H1 (cell line): ENCODE measurements at regions not wholly inside any gene's neighbourhood (a gene's known extent, or its start where the extent isn't known, plus 50 kb on each side); places are given as distances from the start of the nearest gene placed in this dataset.

Source experiments
- CTCF ChIA-PET: fragments of 300-600 bp; sonication (Branson Sonifier 250); formaldehyde crosslinking; loops from one replicate; lab custom pipeline; 2021; ENCODE audit not compliant: partially characterized antibody; lab: Charles Lee
- POLR2A ChIA-PET: fragments of 300-600 bp; sonication (Branson Sonifier 250); formaldehyde crosslinking; loops from one replicate; lab custom pipeline; 2021; ENCODE audit warnings: inconsistent platforms; ENCODE audit not compliant: partially characterized antibody; lab: Charles Lee
- DNase-seq, 2 experiments: peaks; one replicate each; pipeline versions ENCODE4 v3.0.0 to v3.0.0-alpha.2; 2010 to 2022; ENCODE audit warnings: low spot score in 2 of 2, low read depth in 1 of 2, mixed read lengths in 1 of 2
- FAIRE-seq: peaks from 2 replicates; lab custom pipeline; 2011; peaks lifted over from hg19 to GRCh38; lab: Jason Lieb, UNC
- H2AFZ ChIP-seq: 2 replicates; pipeline ENCODE4 v1.8.1; 2012; ENCODE audit warnings: low read length, inconsistent platforms
- H2AK5ac ChIP-seq: 2 replicates; pipeline ENCODE4 v1.6.1; 2013; ENCODE audit warnings: low read depth, low read length
- H2BK120ac ChIP-seq: replicated peaks from 2 replicates; pipeline ENCODE3; 2013; ENCODE audit warnings: low read depth, low read length, inconsistent platforms
- H2BK12ac ChIP-seq: 2 replicates; pipeline ENCODE4 v1.6.1; 2013; ENCODE audit warnings: low read depth, low read length
- H2BK15ac ChIP-seq: 2 replicates; pipeline ENCODE4 v1.6.1; 2013; ENCODE audit warnings: low read length
- H2BK20ac ChIP-seq: 2 replicates; pipeline ENCODE4 v1.6.1; 2013; ENCODE audit warnings: low read length
- H2BK5ac ChIP-seq: 2 replicates; pipeline ENCODE4 v1.6.1; 2013; ENCODE audit warnings: low read depth, low read length
- H3K14ac ChIP-seq: 2 replicates; pipeline ENCODE4 v1.6.1; 2013; ENCODE audit warnings: inconsistent platforms; ENCODE audit not compliant: insufficient read length
- H3K18ac ChIP-seq: 2 replicates; pipeline ENCODE4 v1.6.1; 2013; ENCODE audit warnings: low read length; ENCODE audit errors: extremely low read depth
- H3K23ac ChIP-seq: 2 replicates; pipeline ENCODE4 v1.6.1; 2013; ENCODE audit warnings: inconsistent platforms; ENCODE audit not compliant: insufficient read length
- H3K23me2 ChIP-seq: 2 replicates; pipeline ENCODE4 v1.6.1; 2013; ENCODE audit warnings: low read depth, low read length
- H3K27ac ChIP-seq: 2 replicates; pipeline ENCODE4 v1.6.1; 2011; ENCODE audit warnings: low read depth, low read length, inconsistent platforms
- H3K27me3 ChIP-seq, 4 experiments: replicated peaks in 1 of 4; 1 replicate in 1 of 4; 2 replicates in 3 of 4; pipeline versions ENCODE4 v1.6.1 to v1.8.1; 2011 to 2013; ENCODE audit warnings: low read length in 3 of 4, mild to moderate bottlenecking in 3 of 4, inconsistent platforms in 2 of 4, mixed read lengths in 2 of 4, moderate library complexity in 1 of 4; ENCODE audit not compliant: control insufficient read depth in 3 of 4, insufficient read depth in 3 of 4; ENCODE audit errors: extremely low read depth in 1 of 4
- H3K36me3 ChIP-seq, 4 experiments: 2 replicates each; pipeline versions ENCODE4 v1.6.1 to v1.8.1; 2011 to 2013; ENCODE audit warnings: mild to moderate bottlenecking in 4 of 4, low read length in 3 of 4, moderate library complexity in 2 of 4, control low read depth in 1 of 4, inconsistent platforms in 1 of 4; ENCODE audit not compliant: insufficient read depth in 4 of 4, control insufficient read depth in 2 of 4
- H3K4ac ChIP-seq: replicated peaks from 2 replicates; pipeline ENCODE3; 2013; ENCODE audit warnings: low read length, low read depth, mixed read lengths, inconsistent platforms; ENCODE audit not compliant: insufficient read length
- H3K4me1 ChIP-seq, 4 experiments: replicated peaks in 1 of 4; 1 replicate in 1 of 4; 2 replicates in 3 of 4; pipeline versions ENCODE4 v1.6.1 to v1.8.1; 2011 to 2013; ENCODE audit warnings: low read length in 3 of 4, inconsistent platforms in 2 of 4, mixed read lengths in 1 of 4; ENCODE audit not compliant: insufficient read depth in 4 of 4, control insufficient read depth in 3 of 4
- H3K4me2 ChIP-seq, 2 experiments: 2 replicates each; pipeline versions ENCODE4 v1.6.1 to v1.8.1; 2011 to 2013; ENCODE audit warnings: low read depth in 2 of 2, low read length in 2 of 2, control low read depth in 1 of 2, inconsistent platforms in 1 of 2, mild to moderate bottlenecking in 1 of 2; ENCODE audit not compliant: insufficient read depth in 1 of 2
- H3K4me3 ChIP-seq, 4 experiments: fragments of 200-600, 300-600 bp in 1 of 4; sonication (generic), shearing (Covaris generic), sonication (Bioruptor Twin) in 1 of 4; 2 replicates each; pipeline versions ENCODE4 v1.5.1 to v1.8.1; 2011 to 2016; ENCODE audit warnings: low read length in 4 of 4, low read depth in 3 of 4, control low read depth in 2 of 4, inconsistent platforms in 2 of 4, mild to moderate bottlenecking in 2 of 4, mixed read lengths in 1 of 4, moderate library complexity in 1 of 4; ENCODE audit not compliant: insufficient read depth in 2 of 4; ENCODE audit errors: extremely low read depth in 1 of 4
- H3K56ac ChIP-seq: replicated peaks from 2 replicates; pipeline ENCODE3; 2013; ENCODE audit warnings: low read depth, mild to moderate bottlenecking, mixed read lengths, low read length, inconsistent platforms; ENCODE audit not compliant: insufficient read length
- H3K79me1 ChIP-seq: 2 replicates; pipeline ENCODE4 v1.6.1; 2013; ENCODE audit warnings: low read depth, low read length, control low read depth
- H3K79me2 ChIP-seq, 2 experiments: 2 replicates each; pipeline versions ENCODE4 v1.6.1 to v1.8.1; 2012 to 2013; ENCODE audit warnings: low read length in 2 of 2, mild to moderate bottlenecking in 2 of 2, inconsistent platforms in 1 of 2; ENCODE audit not compliant: insufficient read depth in 2 of 2, control insufficient read depth in 1 of 2
- H3K9ac ChIP-seq, 4 experiments: replicated peaks in 1 of 4; 1 replicate in 1 of 4; 2 replicates in 3 of 4; pipeline versions ENCODE4 v1.6.1 to v1.8.1; 2011 to 2013; ENCODE audit warnings: low read depth in 3 of 4, low read length in 3 of 4, control low read depth in 2 of 4, mild to moderate bottlenecking in 2 of 4, moderate library complexity in 2 of 4, inconsistent platforms in 1 of 4; ENCODE audit errors: extremely low read depth in 1 of 4
- H3K9me3 ChIP-seq, 2 experiments: 2 replicates each; pipeline versions ENCODE4 v1.6.1 to v1.8.1; 2012 to 2013; ENCODE audit warnings: mild to moderate bottlenecking in 2 of 2, moderate library complexity in 2 of 2, control low read depth in 1 of 2, inconsistent platforms in 1 of 2, low read depth in 1 of 2, low read length in 1 of 2, mixed read lengths in 1 of 2; ENCODE audit not compliant: insufficient read depth in 2 of 2
- H4K20me1 ChIP-seq, 2 experiments: replicated peaks in 1 of 2; 2 replicates each; pipeline versions ENCODE3 to v1.8.1; 2011 to 2013; ENCODE audit warnings: inconsistent platforms in 2 of 2, low read length in 2 of 2, mild to moderate bottlenecking in 1 of 2; ENCODE audit not compliant: insufficient read depth in 2 of 2, control insufficient read depth in 1 of 2
- H4K5ac ChIP-seq: 2 replicates; pipeline ENCODE4 v1.6.1; 2013; ENCODE audit warnings: low read length, low read depth, mixed read lengths, inconsistent platforms; ENCODE audit not compliant: insufficient read length
- H4K8ac ChIP-seq: 2 replicates; pipeline ENCODE4 v1.8.0; 2013; ENCODE audit warnings: mild to moderate bottlenecking, moderate library complexity, low read length, inconsistent platforms; ENCODE audit not compliant: insufficient read depth; ENCODE audit errors: extremely low read depth
- H4K91ac ChIP-seq: replicated peaks from 2 replicates; pipeline ENCODE3; 2013; ENCODE audit warnings: low read length, mixed read lengths, inconsistent platforms; ENCODE audit not compliant: insufficient read length
- TAF1 ChIP-seq: IDR thresholded peaks from 2 replicates; pipeline ENCODE4 v1.6.1; 2011; ENCODE audit warnings: mild to moderate bottlenecking, low read depth, low read length
- WGBS, 2 experiments: shearing (Covaris generic) in 1 of 2; methylation state at CpG; one replicate each; pipeline versions ENCODE4 v1.1.6 to v1.1.7; 2013 to 2015; ENCODE audit warnings: low lambda C conversion rate in 2 of 2, mixed read lengths in 2 of 2, inconsistent platforms in 1 of 2, low coverage in 1 of 2, missing lambda C conversion rate in 1 of 2; ENCODE audit not compliant: insufficient replicate concordance in 2 of 2, insufficient coverage in 1 of 2, insufficient read length in 1 of 2; ENCODE audit errors: extremely low coverage in 1 of 2, missing lambda C conversion rate in 1 of 2; 5-methylcytosine and 5-hydroxymethylcytosine counted together

DNA sequence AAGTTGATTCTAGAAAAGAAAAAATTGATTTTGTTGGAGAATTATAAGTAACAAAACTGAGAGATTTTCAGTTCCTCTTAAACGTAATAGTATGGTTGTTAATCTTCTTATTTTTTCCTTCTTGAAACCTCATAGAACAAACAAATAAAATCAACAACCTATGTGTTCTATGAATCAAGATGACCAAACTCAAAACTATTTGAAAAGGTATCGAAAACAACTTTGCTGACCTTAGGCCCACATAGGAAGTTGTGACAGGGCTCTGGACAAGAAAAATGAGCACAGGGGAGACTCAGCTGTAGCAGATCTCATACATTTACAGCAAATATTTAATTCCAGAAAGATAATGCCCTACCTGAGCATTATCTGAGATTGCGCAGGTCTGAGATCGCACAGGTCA, 169.4 kb upstream of the CCNH start:
- 100% methylated on average over 4 of the region's 4 CpGs; no CpG with 5 or more reads in 1 of the 2 experiments for WGBS, 2 experiments
- no peak overlapping the region for H3K23ac ChIP-seq
- POLR2A ChIA-PET = no interaction called here
- H4K5ac ChIP-seq = no peak overlapping the region
- H3K36me3 ChIP-seq = no peaks in the 10 kb centered on the region
- no peak overlapping the region for H3K4ac ChIP-seq
- FAIRE-seq (no peak), DNase-seq (no peak)
- no peaks in the 10 kb centered on the region for H3K27me3 ChIP-seq
- H4K8ac ChIP-seq = no peak overlapping the region
- H2AFZ ChIP-seq = no peak overlapping the region
- no peak overlapping the region for H3K14ac ChIP-seq
- H2BK20ac ChIP-seq = no peak overlapping the region
- H2AK5ac ChIP-seq = no peak overlapping the region
- no peaks in the 10 kb centered on the region for H3K79me2 ChIP-seq
- TF ChIP-seq TAF1 = no peak
- no peak overlapping the region for H3K4me2 ChIP-seq
- no peak overlapping the region for H3K9ac ChIP-seq
- no peak overlapping the region for H2BK15ac ChIP-seq
- no peak overlapping the region for H3K18ac ChIP-seq
- no peak overlapping the region for H2BK120ac ChIP-seq
- H2BK12ac ChIP-seq = no peak overlapping the region
- H2BK5ac ChIP-seq = no peak overlapping the region
- no peak overlapping the region for H3K56ac ChIP-seq
- no peaks in the 10 kb centered on the region for H3K79me1 ChIP-seq
- no peak overlapping the region for H3K27ac ChIP-seq
- CTCF ChIA-PET = no interaction called here
- no peaks in the 10 kb centered on the region for H3K9me3 ChIP-seq
- no peaks in the 10 kb centered on the region for H3K4me1 ChIP-seq
- H4K20me1 ChIP-seq = no peaks in the 10 kb centered on the region
- no peaks in the 10 kb centered on the region for H3K23me2 ChIP-seq
- no peak overlapping the region for H4K91ac ChIP-seq
- no peak overlapping the region for H3K4me3 ChIP-seq
